Loucy (cell line): ENCODE measurements at regions not wholly inside any gene's neighbourhood (a gene's known extent, or its start where the extent isn't known, plus 50 kb on each side); places are given as distances from the start of the nearest gene placed in this dataset.

ENCODE experiments used
- H2AFZ ChIP-seq: fragments of 200-600 bp; sonication (generic); 2 replicates; pipeline ENCODE4 v1.6.0; 2016; ENCODE audit warnings: antibody characterized with exemption, mild to moderate bottlenecking, low read length, moderate library complexity
- H3F3A ChIP-seq: fragments of 200-600 bp; 2 replicates; pipeline ENCODE4 v1.6.0; 2016; ENCODE audit warnings: antibody characterized with exemption, low read depth, mild to moderate bottlenecking
- H3K27me3 ChIP-seq: fragments of 200-600 bp; sonication (generic); 2 replicates; pipeline ENCODE4 v1.6.1; 2014; ENCODE audit warnings: low read length, mild to moderate bottlenecking; ENCODE audit not compliant: insufficient read depth, poor library complexity, severe bottlenecking
- H3K36me3 ChIP-seq: fragments of 200-600 bp; sonication (generic); 2 replicates; pipeline ENCODE4 v1.6.1; 2016; ENCODE audit warnings: low read length; ENCODE audit not compliant: insufficient read depth
- H3K4me1 ChIP-seq: fragments of 200-600 bp; sonication (generic); 2 replicates; pipeline ENCODE4 v1.5.1; 2014; ENCODE audit warnings: low read length, mild to moderate bottlenecking; ENCODE audit not compliant: insufficient read depth, poor library complexity, severe bottlenecking
- H3K4me2 ChIP-seq: fragments of 200-600 bp; sonication (generic); 2 replicates; pipeline ENCODE4 v1.6.0; 2014; ENCODE audit warnings: antibody characterized with exemption, low read length, low read depth, mild to moderate bottlenecking; ENCODE audit not compliant: poor library complexity, severe bottlenecking
- H3K4me3 ChIP-seq: fragments of 200-600 bp; sonication (generic); 2 replicates; pipeline ENCODE4 v1.5.1; 2014; ENCODE audit warnings: low read length, mild to moderate bottlenecking, mixed read lengths; ENCODE audit not compliant: poor library complexity, severe bottlenecking
- H3K79me2 ChIP-seq: fragments of 200-600 bp; sonication (generic); 2 replicates; pipeline ENCODE4 v1.6.1; 2014; ENCODE audit warnings: low read length; ENCODE audit not compliant: insufficient read depth
- H3K9ac ChIP-seq: fragments of 200-600 bp; sonication (generic); 2 replicates; pipeline ENCODE4 v1.6.0; 2014; ENCODE audit warnings: mild to moderate bottlenecking, low read depth, low read length, moderate library complexity; ENCODE audit not compliant: poor library complexity, severe bottlenecking
- H3K9me2 ChIP-seq: fragments of 200-600 bp; sonication (generic); replicated peaks from 2 replicates; pipeline ENCODE4 v1.6.1; 2016; ENCODE audit warnings: low read depth, low read length, mixed read lengths
- H3K9me3 ChIP-seq: fragments of 200-600 bp; sonication (generic); 2 replicates; pipeline ENCODE4 v1.6.1; 2014; ENCODE audit warnings: mild to moderate bottlenecking, antibody characterized with exemption, low read length, low read depth; ENCODE audit not compliant: insufficient read depth
- H4K20me1 ChIP-seq: fragments of 200-600 bp; sonication (generic); 2 replicates; pipeline ENCODE4 v1.6.0; 2014; ENCODE audit warnings: antibody characterized with exemption, low read length, mild to moderate bottlenecking; ENCODE audit not compliant: insufficient read depth, poor library complexity, severe bottlenecking
- EZH2phosphoT487 ChIP-seq: fragments of 200-600 bp; IDR thresholded peaks from 2 replicates; pipeline ENCODE4 v1.6.1; 2018; ENCODE audit warnings: antibody characterized with exemption, mild to moderate bottlenecking, moderate library complexity, borderline replicate concordance
- TF ChIP-seq, protein P1 (sequence below): fragments of 200-600 bp; sonication (generic); conservative IDR thresholded peaks from 2 replicates; pipeline ENCODE4 v1.5.1; 2014; ENCODE audit warnings: mild to moderate bottlenecking, antibody characterized with exemption, low read length

GRCh38 chr1:175797576-175797975 lies 54.2 kb upstream of the TNR start:
- no peaks in the 10 kb centered on the region for H3K79me2 ChIP-seq
- no peak overlapping the region for H3K4me2 ChIP-seq
- TF ChIP-seq EZH2phosphoT487, result no peak
- TF ChIP-seq, protein P1, sequence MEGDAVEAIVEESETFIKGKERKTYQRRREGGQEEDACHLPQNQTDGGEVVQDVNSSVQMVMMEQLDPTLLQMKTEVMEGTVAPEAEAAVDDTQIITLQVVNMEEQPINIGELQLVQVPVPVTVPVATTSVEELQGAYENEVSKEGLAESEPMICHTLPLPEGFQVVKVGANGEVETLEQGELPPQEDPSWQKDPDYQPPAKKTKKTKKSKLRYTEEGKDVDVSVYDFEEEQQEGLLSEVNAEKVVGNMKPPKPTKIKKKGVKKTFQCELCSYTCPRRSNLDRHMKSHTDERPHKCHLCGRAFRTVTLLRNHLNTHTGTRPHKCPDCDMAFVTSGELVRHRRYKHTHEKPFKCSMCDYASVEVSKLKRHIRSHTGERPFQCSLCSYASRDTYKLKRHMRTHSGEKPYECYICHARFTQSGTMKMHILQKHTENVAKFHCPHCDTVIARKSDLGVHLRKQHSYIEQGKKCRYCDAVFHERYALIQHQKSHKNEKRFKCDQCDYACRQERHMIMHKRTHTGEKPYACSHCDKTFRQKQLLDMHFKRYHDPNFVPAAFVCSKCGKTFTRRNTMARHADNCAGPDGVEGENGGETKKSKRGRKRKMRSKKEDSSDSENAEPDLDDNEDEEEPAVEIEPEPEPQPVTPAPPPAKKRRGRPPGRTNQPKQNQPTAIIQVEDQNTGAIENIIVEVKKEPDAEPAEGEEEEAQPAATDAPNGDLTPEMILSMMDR, result no peak
- H2AFZ ChIP-seq, result no peak overlapping the region
- H4K20me1 ChIP-seq, result no peaks in the 10 kb centered on the region
- no peak overlapping the region for H3K4me3 ChIP-seq
- no peaks in the 10 kb centered on the region for H3K9me3 ChIP-seq
- H3K36me3 ChIP-seq, result no peaks in the 10 kb centered on the region
- H3K9ac ChIP-seq, result no peak overlapping the region
- no peaks in the 10 kb centered on the region for H3F3A ChIP-seq
- H3K9me2 ChIP-seq, result no peaks in the 10 kb centered on the region
- H3K27me3 ChIP-seq, result no peaks in the 10 kb centered on the region
- H3K4me1 ChIP-seq, result no peaks in the 10 kb centered on the region

DNA sequence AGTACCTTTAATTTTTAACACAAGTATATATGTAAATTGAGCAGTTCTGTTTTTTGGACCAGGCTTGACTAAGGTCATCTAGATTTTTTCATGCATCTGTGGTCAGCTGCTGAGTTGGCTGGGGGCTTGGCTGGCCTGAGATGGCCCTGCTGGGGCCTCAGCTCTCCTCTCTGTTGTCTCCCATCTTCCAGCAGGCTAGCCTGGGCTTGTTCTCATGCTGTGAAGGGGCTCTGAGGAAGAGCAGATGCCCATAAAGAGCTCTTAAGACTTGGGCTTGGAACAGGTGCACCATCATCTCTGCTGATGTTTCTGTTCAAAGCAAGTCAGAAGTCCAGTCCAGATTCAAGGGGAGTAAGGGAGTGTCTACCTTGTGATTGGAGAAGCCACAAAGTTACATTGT lies 51.2 kb upstream of the TNR start:
- TF ChIP-seq, protein P1, result no peak
- no peak for TF ChIP-seq EZH2phosphoT487
- no peaks in the 10 kb centered on the region for H3K36me3 ChIP-seq
- no peaks in the 10 kb centered on the region for H3K9me2 ChIP-seq
- H3K4me3 ChIP-seq, result no peak overlapping the region
- H3K9me3 ChIP-seq, result no peaks in the 10 kb centered on the region
- no peaks in the 10 kb centered on the region for H3K4me1 ChIP-seq
- no peaks in the 10 kb centered on the region for H3K79me2 ChIP-seq
- no peak overlapping the region for H3K4me2 ChIP-seq
- H3K27me3 ChIP-seq, result no peaks in the 10 kb centered on the region
- no peak overlapping the region for H3K9ac ChIP-seq
- no peaks in the 10 kb centered on the region for H3F3A ChIP-seq
- no peaks in the 10 kb centered on the region for H4K20me1 ChIP-seq
- H2AFZ ChIP-seq, result no peak overlapping the region

DNA sequence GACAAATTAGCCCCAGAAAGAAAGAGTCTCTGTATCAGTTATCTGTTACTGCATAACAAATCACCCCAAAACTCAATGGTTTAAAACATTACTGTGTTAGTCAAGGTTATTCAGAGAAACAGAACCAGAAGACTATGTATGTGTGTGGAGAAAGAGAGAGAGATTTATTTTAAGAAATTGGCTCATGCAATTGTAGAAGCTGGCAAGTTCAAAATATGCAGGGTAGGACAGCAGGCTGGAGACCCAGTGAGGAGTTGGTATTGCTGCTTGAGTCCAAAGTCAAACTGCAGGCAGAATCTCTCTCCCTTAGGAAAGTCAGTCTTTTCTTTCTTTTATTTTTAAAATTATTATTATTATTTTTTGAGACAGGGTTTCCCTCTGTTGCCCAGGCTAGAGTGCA lies 50.2 kb upstream of the TNR start:
- no peaks in the 10 kb centered on the region for H4K20me1 ChIP-seq
- no peaks in the 10 kb centered on the region for H3K36me3 ChIP-seq
- no peaks in the 10 kb centered on the region for H3K27me3 ChIP-seq
- H3K79me2 ChIP-seq, result no peaks in the 10 kb centered on the region
- H3K4me3 ChIP-seq, result no peak overlapping the region
- TF ChIP-seq EZH2phosphoT487, result no peak
- TF ChIP-seq, protein P1, result no peak
- H3K9me3 ChIP-seq, result no peaks in the 10 kb centered on the region
- H3K9me2 ChIP-seq, result no peaks in the 10 kb centered on the region
- no peak overlapping the region for H3K9ac ChIP-seq
- H3F3A ChIP-seq, result no peaks in the 10 kb centered on the region
- H2AFZ ChIP-seq, result no peak overlapping the region
- H3K4me2 ChIP-seq, result no peak overlapping the region
- H3K4me1 ChIP-seq, result no peaks in the 10 kb centered on the region
